Osteocyte (in vitro differentiated cells): ENCODE measurements at regions not wholly inside any gene's neighbourhood (a gene's known extent, or its start where the extent isn't known, plus 50 kb on each side); places are given as distances from the start of the nearest gene placed in this dataset.
"Not testable (repeated sequence)": the region's sequence is repeated elsewhere in the genome, so short reads cannot be mapped to it uniquely, and the experiment has no call there.

Source experiments
- DNase-seq: peaks from one replicate; pipeline ENCODE4 v3.0.0; 2021; ENCODE audit warnings: mixed read lengths; ENCODE audit not compliant: unreplicated experiment; ENCODE audit errors: extremely low spot score
- H3K27ac Mint-ChIP-seq: one replicate; pipeline ENCODE4 v1.8.0; 2021; ENCODE audit warnings: mild to moderate bottlenecking, mixed read lengths; ENCODE audit not compliant: unreplicated experiment
- H3K27me3 Mint-ChIP-seq: one replicate; pipeline ENCODE4 v1.8.0; 2021; ENCODE audit warnings: mixed read lengths; ENCODE audit not compliant: unreplicated experiment
- H3K36me3 Mint-ChIP-seq: one replicate; pipeline ENCODE4 v1.8.0; 2021; ENCODE audit warnings: mixed read lengths; ENCODE audit not compliant: unreplicated experiment
- H3K4me1 Mint-ChIP-seq: one replicate; pipeline ENCODE4 v1.8.0; 2021; ENCODE audit warnings: mixed read lengths; ENCODE audit not compliant: unreplicated experiment
- H3K4me3 Mint-ChIP-seq: one replicate; pipeline ENCODE4 v1.8.0; 2021; ENCODE audit warnings: mild to moderate bottlenecking, moderate library complexity, mixed read lengths; ENCODE audit not compliant: unreplicated experiment
- H3K9me3 Mint-ChIP-seq: one replicate; pipeline ENCODE4 v1.8.0; 2021; ENCODE audit warnings: mixed read lengths; ENCODE audit not compliant: unreplicated experiment
- CTCF ChIP-seq: fragments of 200-600 bp; sonication (generic); IDR thresholded peaks from 2 replicates; pipeline ENCODE4 v1.5.0; 2021; ENCODE audit warnings: antibody characterized with exemption, mild to moderate bottlenecking, moderate library complexity

- no peak for DNase-seq
- no peak overlapping the region for H3K4me3 Mint-ChIP-seq
- H3K27me3 Mint-ChIP-seq: peaks cover 8% of the 10 kb centered on the region
- TF ChIP-seq CTCF: no peak
- H3K9me3 Mint-ChIP-seq: no peaks in the 10 kb centered on the region
- H3K27ac Mint-ChIP-seq: no peak overlapping the region
- no peaks in the 10 kb centered on the region for H3K36me3 Mint-ChIP-seq
- H3K4me1 Mint-ChIP-seq: no peaks in the 10 kb centered on the region
These were observed 106.3 kb upstream of the SPATA12 start for GRCh38 chr3:56954125-56954524.

- no peak for DNase-seq
- no peaks in the 10 kb centered on the region for H3K4me1 Mint-ChIP-seq
- H3K4me3 Mint-ChIP-seq: no peak overlapping the region
- TF ChIP-seq CTCF: no peak
- no peaks in the 10 kb centered on the region for H3K9me3 Mint-ChIP-seq
- no peaks in the 10 kb centered on the region for H3K36me3 Mint-ChIP-seq
- peaks cover 13% of the 10 kb centered on the region for H3K27me3 Mint-ChIP-seq
- no peak overlapping the region for H3K27ac Mint-ChIP-seq
These were observed 107.6 kb upstream of the SPATA12 start for GRCh38 chr3:56952846-56953245.

GRCh38 chr3:56952061-56952460 lies 108.4 kb upstream of the SPATA12 start:
- no peak for TF ChIP-seq CTCF
- H3K4me3 Mint-ChIP-seq: no peak overlapping the region
- no peaks in the 10 kb centered on the region for H3K9me3 Mint-ChIP-seq
- no peak for DNase-seq
- no peaks in the 10 kb centered on the region for H3K4me1 Mint-ChIP-seq
- no peaks in the 10 kb centered on the region for H3K36me3 Mint-ChIP-seq
- H3K27me3 Mint-ChIP-seq: peaks cover 18% of the 10 kb centered on the region
- no peak overlapping the region for H3K27ac Mint-ChIP-seq

GRCh38 chr3:56951366-56951765 lies 109.1 kb upstream of the SPATA12 start:
- no peak for TF ChIP-seq CTCF
- Mint-ChIP-seq H3K4me1 (no peaks in the 10 kb centered on the region), H3K4me3 (no peak overlapping the region)

GRCh38 chr3:56945378-56945777 lies 115.1 kb upstream of the SPATA12 start:
- not testable (repeated sequence) for H3K4me3 Mint-ChIP-seq, H3K27ac Mint-ChIP-seq, H3K4me1 Mint-ChIP-seq, H3K36me3 Mint-ChIP-seq, H3K9me3 Mint-ChIP-seq, DNase-seq
- H3K27me3 Mint-ChIP-seq: peaks cover 17% of the 10 kb centered on the region

More at GRCh38 chr3:56951366-56951765, 109.1 kb upstream of the SPATA12 start:
- peaks cover 3% of the 10 kb centered on the region for H3K9me3 Mint-ChIP-seq
- DNase-seq: no peak
- H3K36me3 Mint-ChIP-seq: no peaks in the 10 kb centered on the region
- peaks cover 20% of the 10 kb centered on the region for H3K27me3 Mint-ChIP-seq
- H3K27ac Mint-ChIP-seq: no peak overlapping the region

GRCh38 chr3:56942523-56942922 lies 117.9 kb upstream of the SPATA12 start:
- Mint-ChIP-seq H3K9me3 (peaks cover 6% of the 10 kb centered on the region), H3K36me3 (no peaks in the 10 kb centered on the region), H3K27ac (no peak overlapping the region), H3K27me3 (peaks cover 9% of the 10 kb centered on the region), H3K4me1 (no peaks in the 10 kb centered on the region), H3K4me3 (no peak overlapping the region)
- DNase-seq: no peak
- no peak for TF ChIP-seq CTCF
